Osteocyte (in vitro differentiated cells): ENCODE measurements at regions not wholly inside any gene's neighbourhood (a gene's known extent, or its start where the extent isn't known, plus 50 kb on each side); places are given as distances from the start of the nearest gene placed in this dataset.

Experiments used
- DNase-seq: peaks from one replicate; pipeline ENCODE4 v3.0.0; 2021; ENCODE audit warnings: mixed read lengths; ENCODE audit not compliant: unreplicated experiment; ENCODE audit errors: extremely low spot score
- H3K27ac Mint-ChIP-seq: one replicate; pipeline ENCODE4 v1.8.0; 2021; ENCODE audit warnings: mild to moderate bottlenecking, mixed read lengths; ENCODE audit not compliant: unreplicated experiment
- H3K27me3 Mint-ChIP-seq: one replicate; pipeline ENCODE4 v1.8.0; 2021; ENCODE audit warnings: mixed read lengths; ENCODE audit not compliant: unreplicated experiment
- H3K36me3 Mint-ChIP-seq: one replicate; pipeline ENCODE4 v1.8.0; 2021; ENCODE audit warnings: mixed read lengths; ENCODE audit not compliant: unreplicated experiment
- H3K4me1 Mint-ChIP-seq: one replicate; pipeline ENCODE4 v1.8.0; 2021; ENCODE audit warnings: mixed read lengths; ENCODE audit not compliant: unreplicated experiment
- H3K4me3 Mint-ChIP-seq: one replicate; pipeline ENCODE4 v1.8.0; 2021; ENCODE audit warnings: mild to moderate bottlenecking, moderate library complexity, mixed read lengths; ENCODE audit not compliant: unreplicated experiment
- H3K9me3 Mint-ChIP-seq: one replicate; pipeline ENCODE4 v1.8.0; 2021; ENCODE audit warnings: mixed read lengths; ENCODE audit not compliant: unreplicated experiment
- CTCF ChIP-seq: fragments of 200-600 bp; sonication (generic); IDR thresholded peaks from 2 replicates; pipeline ENCODE4 v1.5.0; 2021; ENCODE audit warnings: antibody characterized with exemption, mild to moderate bottlenecking, moderate library complexity

DNA sequence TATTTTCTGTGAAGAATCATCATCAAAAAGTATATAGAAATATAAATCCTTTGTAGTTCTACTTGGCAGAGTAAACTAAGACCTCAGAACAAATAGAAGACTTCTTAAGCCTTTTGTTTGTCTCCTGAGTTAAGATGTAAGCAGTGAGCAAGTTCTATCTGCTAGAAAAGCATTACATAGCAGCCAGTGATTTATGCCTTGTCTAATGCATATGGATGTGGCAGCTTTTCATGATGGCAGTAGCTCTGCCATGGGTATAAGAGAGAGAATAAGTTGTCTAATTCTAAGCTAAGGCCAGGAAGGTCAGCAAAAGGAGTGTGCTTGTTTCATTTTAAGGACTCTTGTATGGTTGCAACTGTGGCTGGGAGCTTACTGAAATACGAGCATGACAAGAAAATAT, 920.2 kb downstream of the GRIK2 start:
- H3K9me3 Mint-ChIP-seq = peaks cover 5% of the 10 kb centered on the region
- peaks cover 7% of the 10 kb centered on the region for H3K27me3 Mint-ChIP-seq
- no peaks in the 10 kb centered on the region for H3K4me1 Mint-ChIP-seq
- DNase-seq = no peak
- no peak for TF ChIP-seq CTCF
- H3K4me3 Mint-ChIP-seq = no peak overlapping the region
- H3K36me3 Mint-ChIP-seq = no peaks in the 10 kb centered on the region
- no peak overlapping the region for H3K27ac Mint-ChIP-seq

- no peak for TF ChIP-seq CTCF
- Mint-ChIP-seq H3K27me3 (peaks cover 2% of the 10 kb centered on the region), H3K9me3 (peaks cover 4% of the 10 kb centered on the region), H3K4me3 (no peak overlapping the region), H3K36me3 (no peaks in the 10 kb centered on the region), H3K27ac (no peak overlapping the region), H3K4me1 (no peaks in the 10 kb centered on the region)
- no peak for DNase-seq
Observed at GRCh38 chr6:102309700-102310099, 916.2 kb downstream of the GRIK2 start.

DNA sequence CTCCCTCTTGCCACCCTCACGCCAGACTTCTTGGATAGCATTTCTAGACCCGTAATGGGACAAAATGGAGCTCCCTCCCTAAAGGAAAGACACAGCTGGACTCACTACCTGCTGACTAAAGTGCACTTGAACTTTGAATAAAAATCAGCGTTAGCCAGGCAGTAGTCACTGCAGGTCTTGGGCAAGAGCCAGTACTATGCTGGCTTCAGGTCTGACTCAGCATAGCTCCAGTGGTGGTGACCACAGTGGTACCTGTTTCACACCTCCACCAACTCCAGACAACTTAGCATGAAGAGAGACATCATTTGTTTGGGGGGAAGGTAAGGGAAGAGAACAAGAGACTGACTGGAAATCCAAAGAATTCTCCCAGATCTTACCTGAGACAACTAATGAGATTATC, 906.8 kb downstream of the GRIK2 start:
- no peak for TF ChIP-seq CTCF
- DNase-seq = no peak
- no peak overlapping the region for H3K4me3 Mint-ChIP-seq
- no peak overlapping the region for H3K27ac Mint-ChIP-seq
- H3K9me3 Mint-ChIP-seq = no peaks in the 10 kb centered on the region
- H3K4me1 Mint-ChIP-seq = no peaks in the 10 kb centered on the region
- H3K36me3 Mint-ChIP-seq = no peaks in the 10 kb centered on the region
- no peaks in the 10 kb centered on the region for H3K27me3 Mint-ChIP-seq

- Mint-ChIP-seq H3K4me3 (no peak overlapping the region), H3K9me3 (no peaks in the 10 kb centered on the region), H3K4me1 (no peaks in the 10 kb centered on the region), H3K27ac (no peak overlapping the region), H3K36me3 (no peaks in the 10 kb centered on the region), H3K27me3 (no peaks in the 10 kb centered on the region)
- no peak for TF ChIP-seq CTCF
- DNase-seq = no peak
Observed at GRCh38 chr6:102298051-102298450, 904.5 kb downstream of the GRIK2 start.
